ENCODE measurements at regions not wholly inside any gene's neighbourhood (a gene's known extent, or its start where the extent isn't known, plus 50 kb on each side); places are given as distances from the start of the nearest gene placed in this dataset.

DNA sequence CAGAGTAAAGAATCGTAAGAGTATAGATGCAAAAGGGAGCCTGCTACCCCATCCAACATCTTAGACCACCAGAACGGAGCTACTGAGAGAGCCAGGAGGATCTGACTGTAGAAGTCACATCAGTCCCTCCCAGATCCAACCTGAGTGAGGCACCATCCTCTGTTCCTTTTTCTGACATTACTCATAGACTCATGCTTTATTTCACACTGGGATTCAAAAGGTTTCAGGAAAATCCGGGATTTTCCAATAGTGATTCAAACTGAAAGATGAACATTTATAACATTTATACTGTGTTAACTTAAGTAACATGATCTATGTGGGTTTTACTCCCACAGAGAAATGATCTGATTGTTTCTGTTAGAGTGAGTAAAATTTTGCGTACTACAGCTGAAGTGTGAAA, 868.6 kb upstream of the GJE1 start:
- TF ChIP-seq, protein P1, sequence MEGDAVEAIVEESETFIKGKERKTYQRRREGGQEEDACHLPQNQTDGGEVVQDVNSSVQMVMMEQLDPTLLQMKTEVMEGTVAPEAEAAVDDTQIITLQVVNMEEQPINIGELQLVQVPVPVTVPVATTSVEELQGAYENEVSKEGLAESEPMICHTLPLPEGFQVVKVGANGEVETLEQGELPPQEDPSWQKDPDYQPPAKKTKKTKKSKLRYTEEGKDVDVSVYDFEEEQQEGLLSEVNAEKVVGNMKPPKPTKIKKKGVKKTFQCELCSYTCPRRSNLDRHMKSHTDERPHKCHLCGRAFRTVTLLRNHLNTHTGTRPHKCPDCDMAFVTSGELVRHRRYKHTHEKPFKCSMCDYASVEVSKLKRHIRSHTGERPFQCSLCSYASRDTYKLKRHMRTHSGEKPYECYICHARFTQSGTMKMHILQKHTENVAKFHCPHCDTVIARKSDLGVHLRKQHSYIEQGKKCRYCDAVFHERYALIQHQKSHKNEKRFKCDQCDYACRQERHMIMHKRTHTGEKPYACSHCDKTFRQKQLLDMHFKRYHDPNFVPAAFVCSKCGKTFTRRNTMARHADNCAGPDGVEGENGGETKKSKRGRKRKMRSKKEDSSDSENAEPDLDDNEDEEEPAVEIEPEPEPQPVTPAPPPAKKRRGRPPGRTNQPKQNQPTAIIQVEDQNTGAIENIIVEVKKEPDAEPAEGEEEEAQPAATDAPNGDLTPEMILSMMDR (IDR thresholded peaks at IDR 0.05; ENCODE audit: low read length), result no peak
- no peak for TF ChIP-seq EZH2 (IDR thresholded peaks at IDR 0.05; ENCODE audit: borderline replicate concordance, low read length)
